Endodermal cell (in vitro differentiated cells): ENCODE measurements at regions not wholly inside any gene's neighbourhood (a gene's known extent, or its start where the extent isn't known, plus 50 kb on each side); places are given as distances from the start of the nearest gene placed in this dataset.

ENCODE experiments used
- DNase-seq: peaks from one replicate; pipeline ENCODE4 v3.0.0-alpha.2; 2017
- H3K27ac ChIP-seq: 2 replicates; pipeline ENCODE4 v1.5.1; 2013; ENCODE audit warnings: mild to moderate bottlenecking, low read depth, low read length, moderate library complexity
- H3K27me3 ChIP-seq: 2 replicates; pipeline ENCODE4 v1.6.1; 2013; ENCODE audit warnings: mild to moderate bottlenecking, low read length, moderate library complexity; ENCODE audit not compliant: insufficient read depth, control insufficient read depth, poor library complexity, severe bottlenecking
- H3K36me3 ChIP-seq: 2 replicates; pipeline ENCODE4 v1.7.0; 2013; ENCODE audit warnings: mild to moderate bottlenecking, low read length, moderate library complexity; ENCODE audit not compliant: control insufficient read depth, insufficient read depth
- H3K4me1 ChIP-seq: one replicate; pipeline ENCODE4 v1.7.0; 2013; ENCODE audit warnings: low read length; ENCODE audit not compliant: control insufficient read depth, insufficient read depth
- H3K4me3 ChIP-seq: 2 replicates; pipeline ENCODE4 v1.5.1; 2013; ENCODE audit warnings: mild to moderate bottlenecking, low read length, moderate library complexity
- H3K9ac ChIP-seq: 2 replicates; pipeline ENCODE4 v1.6.1; 2013; ENCODE audit warnings: mild to moderate bottlenecking, low read length, moderate library complexity; ENCODE audit not compliant: poor library complexity, severe bottlenecking; ENCODE audit errors: extremely low read depth
- H3K9me3 ChIP-seq: 2 replicates; pipeline ENCODE4 v1.6.1; 2013; ENCODE audit warnings: mild to moderate bottlenecking, low read length, moderate library complexity; ENCODE audit not compliant: control insufficient read depth
- H3K27ac Mint-ChIP-seq: 2 replicates; pipeline ENCODE4 v1.8.0; 2020; ENCODE audit warnings: mixed read lengths
- H3K27me3 Mint-ChIP-seq: 2 replicates; pipeline ENCODE4 v1.8.0; 2021; ENCODE audit warnings: mild to moderate bottlenecking, mixed read lengths; ENCODE audit not compliant: insufficient read depth
- H3K36me3 Mint-ChIP-seq: 2 replicates; pipeline ENCODE4 v1.8.0; 2020; ENCODE audit warnings: low read depth, mixed read lengths
- H3K4me1 Mint-ChIP-seq: 2 replicates; pipeline ENCODE4 v1.8.0; 2020; ENCODE audit warnings: mixed read lengths
- H3K4me3 Mint-ChIP-seq: 2 replicates; pipeline ENCODE4 v1.8.0; 2020; ENCODE audit warnings: mild to moderate bottlenecking, moderate library complexity, mixed read lengths
- H3K9me3 Mint-ChIP-seq: 2 replicates; pipeline ENCODE4 v1.8.0; 2020; ENCODE audit warnings: mild to moderate bottlenecking, mixed read lengths
- WGBS, 2 experiments: methylation state at CpG; one replicate each; pipeline versions ENCODE4 v1.1.5 to v1.1.7; 2013; ENCODE audit warnings: missing lambda C conversion rate in 2 of 2, mixed read lengths in 1 of 2; ENCODE audit not compliant: insufficient coverage in 1 of 2, insufficient read length in 1 of 2; 5-methylcytosine and 5-hydroxymethylcytosine counted together
- TF ChIP-seq, protein P1 (sequence below): fragments of 200-600 bp; sonication (generic); conservative IDR thresholded peaks from 2 replicates; pipeline ENCODE4 v1.5.0; 2021; ENCODE audit warnings: antibody characterized with exemption, mild to moderate bottlenecking

- Histone ChIP-seq H3K9me3 (peaks cover 12% of the 10 kb centered on the region), H3K4me3 (no peak overlapping the region), H3K4me1 (no peaks in the 10 kb centered on the region), H3K36me3 (no peaks in the 10 kb centered on the region), H3K27ac (no peak overlapping the region), H3K27me3 (no peaks in the 10 kb centered on the region), H3K9ac (no peak overlapping the region)
- no peak overlapping the region for H3K4me3 Mint-ChIP-seq
- TF ChIP-seq, protein P1, sequence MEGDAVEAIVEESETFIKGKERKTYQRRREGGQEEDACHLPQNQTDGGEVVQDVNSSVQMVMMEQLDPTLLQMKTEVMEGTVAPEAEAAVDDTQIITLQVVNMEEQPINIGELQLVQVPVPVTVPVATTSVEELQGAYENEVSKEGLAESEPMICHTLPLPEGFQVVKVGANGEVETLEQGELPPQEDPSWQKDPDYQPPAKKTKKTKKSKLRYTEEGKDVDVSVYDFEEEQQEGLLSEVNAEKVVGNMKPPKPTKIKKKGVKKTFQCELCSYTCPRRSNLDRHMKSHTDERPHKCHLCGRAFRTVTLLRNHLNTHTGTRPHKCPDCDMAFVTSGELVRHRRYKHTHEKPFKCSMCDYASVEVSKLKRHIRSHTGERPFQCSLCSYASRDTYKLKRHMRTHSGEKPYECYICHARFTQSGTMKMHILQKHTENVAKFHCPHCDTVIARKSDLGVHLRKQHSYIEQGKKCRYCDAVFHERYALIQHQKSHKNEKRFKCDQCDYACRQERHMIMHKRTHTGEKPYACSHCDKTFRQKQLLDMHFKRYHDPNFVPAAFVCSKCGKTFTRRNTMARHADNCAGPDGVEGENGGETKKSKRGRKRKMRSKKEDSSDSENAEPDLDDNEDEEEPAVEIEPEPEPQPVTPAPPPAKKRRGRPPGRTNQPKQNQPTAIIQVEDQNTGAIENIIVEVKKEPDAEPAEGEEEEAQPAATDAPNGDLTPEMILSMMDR: no peak
- H3K4me1 Mint-ChIP-seq: no peaks in the 10 kb centered on the region
- H3K27me3 Mint-ChIP-seq: no peaks in the 10 kb centered on the region
- no peak for DNase-seq
- no peaks in the 10 kb centered on the region for H3K36me3 Mint-ChIP-seq
- no peak overlapping the region for H3K27ac Mint-ChIP-seq
- peaks cover 16% of the 10 kb centered on the region for H3K9me3 Mint-ChIP-seq
- WGBS, 2 experiments: 94 to 100% methylated on average over 2 of the region's 2 CpGs
These were observed 233.7 kb upstream of the MEIS1 start for GRCh38 chr2:66201242-66201641.

DNA sequence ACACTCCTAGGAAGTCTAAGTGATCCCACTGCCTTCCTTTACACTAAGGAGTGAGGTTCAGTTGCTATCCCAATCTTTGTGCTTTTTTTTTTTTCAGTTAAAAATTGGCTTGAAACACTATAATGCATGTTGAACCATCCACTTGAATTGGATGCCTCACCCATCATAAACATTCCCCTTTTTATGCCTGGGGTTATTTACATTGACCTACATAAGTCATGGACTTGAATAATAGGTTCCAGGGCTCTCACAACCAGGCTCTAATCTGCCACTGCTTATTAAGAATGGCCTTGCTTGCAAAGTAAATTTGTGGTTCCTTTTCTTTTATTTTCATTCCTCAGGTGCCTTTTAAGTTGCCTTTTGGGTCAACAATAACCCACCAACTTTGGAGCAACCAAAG lies 236.1 kb upstream of the MEIS1 start:
- Mint-ChIP-seq H3K4me3 (no peak overlapping the region), H3K4me1 (peaks cover 8% of the 10 kb centered on the region), H3K27ac (no peak overlapping the region)

GRCh38 chr2:66192888-66193287 lies 242.0 kb upstream of the MEIS1 start:
- no peaks in the 10 kb centered on the region for H3K9me3 ChIP-seq
- no peak for DNase-seq
- H3K27me3 Mint-ChIP-seq: no peaks in the 10 kb centered on the region
- H3K27me3 ChIP-seq: no peaks in the 10 kb centered on the region
- no peak overlapping the region for H3K27ac ChIP-seq
- H3K9ac ChIP-seq: no peak overlapping the region
- peaks cover 4% of the 10 kb centered on the region for H3K4me1 ChIP-seq
- H3K4me1 Mint-ChIP-seq: peaks cover 16% of the 10 kb centered on the region
- H3K9me3 Mint-ChIP-seq: no peaks in the 10 kb centered on the region
- H3K27ac Mint-ChIP-seq: no peak overlapping the region
- H3K4me3 Mint-ChIP-seq: no peak overlapping the region
- H3K36me3 Mint-ChIP-seq: no peaks in the 10 kb centered on the region
- H3K4me3 ChIP-seq: no peak overlapping the region
- H3K36me3 ChIP-seq: no peaks in the 10 kb centered on the region
- TF ChIP-seq, protein P1: no peak
- 75 to 100% methylated on average over 1 to 2 of the region's 2 CpGs for WGBS, 2 experiments

More for the DNA sequence above, 236.1 kb upstream of the MEIS1 start:
- Histone ChIP-seq H3K9me3 (no peaks in the 10 kb centered on the region), H3K9ac (no peak overlapping the region), H3K4me1 (peaks cover 4% of the 10 kb centered on the region), H3K4me3 (no peak overlapping the region), H3K36me3 (no peaks in the 10 kb centered on the region), H3K27me3 (no peaks in the 10 kb centered on the region), H3K27ac (no peak overlapping the region)
- no peak for DNase-seq
- Mint-ChIP-seq H3K36me3 (no peaks in the 10 kb centered on the region), H3K27me3 (no peaks in the 10 kb centered on the region), H3K9me3 (peaks cover 4% of the 10 kb centered on the region)
- TF ChIP-seq, protein P1: no peak
